HG03066 (cell line): ENCODE measurements at regions not wholly inside any gene's neighbourhood (a gene's known extent, or its start where the extent isn't known, plus 50 kb on each side); places are given as distances from the start of the nearest gene placed in this dataset.
"Not testable (repeated sequence)": the region's sequence is repeated elsewhere in the genome, so short reads cannot be mapped to it uniquely, and the experiment has no call there.

Experiments used
- ATAC-seq: cut with Tn5 transposase; IDR thresholded peaks from one replicate; pipeline ENCODE4 v1.9.1; 2021; ENCODE audit warnings: low read depth; ENCODE audit not compliant: unreplicated experiment

- no peak for ATAC-seq
Observed at GRCh38 chr2:175872721-175873120, 129.3 kb downstream of the LNPK start.

GRCh38 chr2:175872005-175872348, 130.1 kb downstream of the LNPK start:
- ATAC-seq = no peak

- no peak for ATAC-seq
Observed at GRCh38 chr2:175871331-175872004, 130.6 kb downstream of the LNPK start.

- ATAC-seq = no peak
Observed at GRCh38 chr2:175865716-175866115, 136.4 kb downstream of the LNPK start.

GRCh38 chr2:175864137-175864850, 137.8 kb downstream of the LNPK start:
- no peak for ATAC-seq

- ATAC-seq = no peak
Observed at GRCh38 chr2:175861958-175862357, 140.1 kb downstream of the LNPK start.

GRCh38 chr2:175855794-175856453, 146.1 kb downstream of the LNPK start:
- ATAC-seq = no peak

- no peak for ATAC-seq
Observed at GRCh38 chr2:175855236-175855635, 146.8 kb downstream of the LNPK start.

- ATAC-seq = no peak
Observed at GRCh38 chr2:175854665-175855064, 147.4 kb downstream of the LNPK start.

- no peak for ATAC-seq
Observed at GRCh38 chr2:175854129-175854528, 147.9 kb downstream of the LNPK start.

- ATAC-seq = no peak
Observed at GRCh38 chr2:175853616-175853890, 148.5 kb downstream of the LNPK start.

- no peak for ATAC-seq
Observed at GRCh38 chr2:175852879-175853615, 149.0 kb downstream of the LNPK start.

GRCh38 chr2:175847128-175847527, 154.9 kb downstream of the LNPK start:
- no peak for ATAC-seq

GRCh38 chr2:175844169-175844568, 157.9 kb downstream of the LNPK start:
- ATAC-seq = no peak

GRCh38 chr2:175843625-175844024, 158.4 kb downstream of the LNPK start:
- ATAC-seq = no peak

GRCh38 chr2:175842996-175843395, 159.1 kb downstream of the LNPK start:
- ATAC-seq = no peak

- ATAC-seq = not testable (repeated sequence)
Observed at GRCh38 chr2:175840765-175841164, 161.3 kb downstream of the LNPK start.

GRCh38 chr2:175840256-175840655, 161.8 kb downstream of the LNPK start:
- no peak for ATAC-seq

- no peak for ATAC-seq
Observed at GRCh38 chr2:175838979-175839378, 163.1 kb downstream of the LNPK start.

GRCh38 chr2:175837046-175837445, 165.0 kb downstream of the LNPK start:
- no peak for ATAC-seq

GRCh38 chr2:175836361-175836760, 165.7 kb downstream of the LNPK start:
- ATAC-seq = no peak
